ENCODE measurements at regions not wholly inside any gene's neighbourhood (a gene's known extent, or its start where the extent isn't known, plus 50 kb on each side); places are given as distances from the start of the nearest gene placed in this dataset.

DNA sequence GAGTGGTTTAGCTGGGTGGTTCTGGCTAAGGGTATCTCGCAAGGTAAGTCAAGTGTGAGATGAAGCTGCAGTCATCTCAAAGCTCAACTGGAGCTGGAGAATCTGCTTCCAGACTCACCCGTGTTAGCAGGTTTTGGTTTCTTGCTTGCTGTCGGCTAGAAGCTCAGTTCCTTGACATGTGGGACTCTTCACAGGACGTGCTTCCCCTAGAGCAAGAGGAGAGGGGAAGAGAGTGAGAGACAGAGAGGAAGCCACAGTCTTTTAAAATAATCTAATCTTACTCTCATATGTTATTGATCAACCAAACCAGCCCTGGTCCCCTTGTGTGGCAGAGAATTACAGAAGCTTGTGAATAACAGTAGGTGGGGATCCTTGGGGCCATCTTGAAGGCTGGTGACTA, 199.5 kb downstream of the REEP3 start:
- no peak for TF ChIP-seq CTCF (IDR thresholded peaks at IDR 0.05; ENCODE audit: insufficient read depth, low read length, poor library complexity, severe bottlenecking)
- TF ChIP-seq EZH2phosphoT487 (conservative IDR thresholded peaks at IDR 0.05; ENCODE audit: low read length) = no peak
